GM23338 (cell line): ENCODE measurements at regions not wholly inside any gene's neighbourhood (a gene's known extent, or its start where the extent isn't known, plus 50 kb on each side); places are given as distances from the start of the nearest gene placed in this dataset.

Experiments
- CREB1 ChIP-seq: fragments of 250-450 bp; sonication (Bioruptor Pico); IDR thresholded peaks from 2 replicates; pipeline ENCODE4 v1.5.0; 2020; ENCODE audit warnings: low read depth, mild to moderate bottlenecking, moderate library complexity
- CTCF ChIP-seq, 2 experiments: fragments of 200-600 bp in 1 of 2; sonication (generic) in 1 of 2; conservative IDR thresholded peaks; 2 replicates each; pipeline versions ENCODE4 v1.5.1 to v1.6.1; 2016 to 2017; ENCODE audit warnings: antibody characterized with exemption in 2 of 2, low read depth in 2 of 2, mild to moderate bottlenecking in 2 of 2, moderate library complexity in 1 of 2
- EZH2phosphoT487 ChIP-seq: fragments of 200-600 bp; sonication (generic); IDR thresholded peaks from one replicate; pipeline ENCODE4 v1.8.1; 2018; ENCODE audit warnings: antibody characterized with exemption; ENCODE audit not compliant: unreplicated experiment
- JUNB ChIP-seq: IDR thresholded peaks from one replicate; pipeline ENCODE4 v1.6.1; 2016; ENCODE audit warnings: antibody characterized with exemption; ENCODE audit not compliant: unreplicated experiment
- NANOG ChIP-seq: IDR thresholded peaks from 2 replicates; pipeline ENCODE4 v1.6.1; 2016; ENCODE audit warnings: antibody characterized with exemption, borderline replicate concordance
- POLR2AphosphoS5 ChIP-seq: IDR thresholded peaks from 2 replicates; pipeline ENCODE4 v1.6.1; 2016; ENCODE audit warnings: antibody characterized with exemption, low read depth
- REST ChIP-seq: IDR thresholded peaks from one replicate; pipeline ENCODE4 v1.6.1; 2018; ENCODE audit warnings: antibody characterized with exemption; ENCODE audit not compliant: unreplicated experiment
- STAT1 ChIP-seq: IDR thresholded peaks from one replicate; pipeline ENCODE4 v1.6.1; 2016; ENCODE audit warnings: antibody characterized with exemption; ENCODE audit not compliant: unreplicated experiment
- ZNF114 ChIP-seq: fragments of 250-450 bp; sonication (Bioruptor Pico); IDR thresholded peaks from 2 replicates; pipeline ENCODE4 v1.5.0; 2020; ENCODE audit warnings: mild to moderate bottlenecking, moderate library complexity
- ZNF462 ChIP-seq: fragments of 250-450 bp; sonication (Bioruptor Pico); IDR thresholded peaks from 2 replicates; pipeline ENCODE4 v1.5.0; 2020; ENCODE audit warnings: mild to moderate bottlenecking, moderate library complexity

GRCh38 chr5:24906689-24907088 is 261.9 kb upstream of the CDH10 start (continued):
- TF ChIP-seq ZNF462 (CRISPR knock-in tag) (no peak), ZNF114 (CRISPR knock-in tag) (no peak), CTCF (conservative IDR thresholded peaks at IDR 0.05; ENCODE audit: low read depth in 2 of 2) (no peak), EZH2phosphoT487 (no peak), NANOG (no peak), POLR2AphosphoS5 (no peak), STAT1 (no peak), CREB1 (no peak), JUNB (no peak), REST (no peak)
